ENCODE measurements at regions not wholly inside any gene's neighbourhood (a gene's known extent, or its start where the extent isn't known, plus 50 kb on each side); places are given as distances from the start of the nearest gene placed in this dataset.

DNA sequence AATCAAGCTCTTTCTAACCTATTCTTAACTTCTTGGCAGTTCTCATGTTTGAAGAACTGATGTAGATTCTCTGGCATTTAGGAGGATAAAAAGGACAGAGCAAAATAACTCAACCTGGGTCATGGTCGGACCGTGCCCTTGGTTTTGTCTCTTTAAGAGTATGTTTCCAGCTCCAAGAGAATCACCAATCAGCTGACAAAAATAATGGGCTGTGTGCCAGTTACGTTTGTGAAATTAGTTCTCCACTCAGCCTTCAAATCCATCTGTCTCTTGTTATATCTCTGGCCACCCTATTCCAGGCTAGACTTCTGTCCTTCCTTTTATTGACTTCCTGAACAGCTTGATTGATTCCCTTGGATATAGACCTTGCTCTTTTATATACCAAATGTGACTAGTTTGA lies 225.7 kb downstream of the EPHA4 start:
- Histone ChIP-seq H3K9ac (ENCODE audit: low read length in 3 of 3) (no peak overlapping the region), H3K27ac (ENCODE audit: low read depth in 2 of 2, low read length in 2 of 2) (no peak overlapping the region), H3K36me3 (ENCODE audit: control insufficient read depth in 2 of 3, insufficient read depth in 3 of 3, low read length in 3 of 3) (no peaks in the 10 kb centered on the region), H3K27me3 (ENCODE audit: control insufficient read depth, insufficient read depth, low read length) (no peaks in the 10 kb centered on the region), H3K9me3 (ENCODE audit: control insufficient read depth in 2 of 3, insufficient read depth in 1 of 3, low read length in 3 of 3) (no peaks in the 10 kb centered on the region), H3K4me1 (ENCODE audit: control insufficient read depth in 2 of 3, insufficient read depth in 2 of 3, low read depth in 1 of 3, low read length in 3 of 3) (no peaks in the 10 kb centered on the region), H3K4me3 (ENCODE audit: low read length in 3 of 3) (no peak overlapping the region)
- no peak for FAIRE-seq
- DNase-seq: no peak
- intact Hi-C loops (cut with DNase I): no loop called here
- TF ChIP-seq, protein P1, sequence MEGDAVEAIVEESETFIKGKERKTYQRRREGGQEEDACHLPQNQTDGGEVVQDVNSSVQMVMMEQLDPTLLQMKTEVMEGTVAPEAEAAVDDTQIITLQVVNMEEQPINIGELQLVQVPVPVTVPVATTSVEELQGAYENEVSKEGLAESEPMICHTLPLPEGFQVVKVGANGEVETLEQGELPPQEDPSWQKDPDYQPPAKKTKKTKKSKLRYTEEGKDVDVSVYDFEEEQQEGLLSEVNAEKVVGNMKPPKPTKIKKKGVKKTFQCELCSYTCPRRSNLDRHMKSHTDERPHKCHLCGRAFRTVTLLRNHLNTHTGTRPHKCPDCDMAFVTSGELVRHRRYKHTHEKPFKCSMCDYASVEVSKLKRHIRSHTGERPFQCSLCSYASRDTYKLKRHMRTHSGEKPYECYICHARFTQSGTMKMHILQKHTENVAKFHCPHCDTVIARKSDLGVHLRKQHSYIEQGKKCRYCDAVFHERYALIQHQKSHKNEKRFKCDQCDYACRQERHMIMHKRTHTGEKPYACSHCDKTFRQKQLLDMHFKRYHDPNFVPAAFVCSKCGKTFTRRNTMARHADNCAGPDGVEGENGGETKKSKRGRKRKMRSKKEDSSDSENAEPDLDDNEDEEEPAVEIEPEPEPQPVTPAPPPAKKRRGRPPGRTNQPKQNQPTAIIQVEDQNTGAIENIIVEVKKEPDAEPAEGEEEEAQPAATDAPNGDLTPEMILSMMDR (IDR thresholded peaks at IDR 0.05; ENCODE audit: borderline replicate concordance, extremely low read depth, insufficient read depth): no peak

DNA sequence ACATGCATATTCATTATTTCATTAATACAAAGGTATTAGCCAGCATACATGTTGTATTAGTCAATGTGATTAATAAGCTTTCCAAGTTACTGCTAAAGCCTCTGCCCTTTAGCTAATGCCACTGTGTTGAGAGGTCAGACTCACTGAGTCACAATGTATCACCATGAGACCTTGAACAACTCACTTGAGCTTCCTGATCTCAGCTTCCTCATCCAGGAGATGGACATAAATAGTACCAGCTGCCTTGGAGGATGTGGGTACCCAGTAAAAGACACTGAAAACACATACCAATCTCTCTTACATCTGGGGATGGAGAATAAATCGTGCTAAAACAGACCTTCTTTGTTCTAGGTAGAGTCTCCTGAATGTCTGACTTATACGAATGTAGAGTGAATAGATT lies 224.6 kb downstream of the EPHA4 start:
- intact Hi-C loops (cut with DNase I): no loop called here
- Histone ChIP-seq H3K4me1 (ENCODE audit: control insufficient read depth in 2 of 3, insufficient read depth in 2 of 3, low read depth in 1 of 3, low read length in 3 of 3) (no peaks in the 10 kb centered on the region), H3K4me3 (ENCODE audit: low read length in 3 of 3) (no peak overlapping the region), H3K36me3 (ENCODE audit: control insufficient read depth in 2 of 3, insufficient read depth in 3 of 3, low read length in 3 of 3) (no peaks in the 10 kb centered on the region), H3K9me3 (ENCODE audit: control insufficient read depth in 2 of 3, insufficient read depth in 1 of 3, low read length in 3 of 3) (no peaks in the 10 kb centered on the region), H3K27me3 (ENCODE audit: control insufficient read depth, insufficient read depth, low read length) (no peaks in the 10 kb centered on the region), H3K27ac (ENCODE audit: low read depth in 2 of 2, low read length in 2 of 2) (no peak overlapping the region), H3K9ac (ENCODE audit: low read length in 3 of 3) (no peak overlapping the region)
- FAIRE-seq (no peak), DNase-seq (no peak)
- TF ChIP-seq, protein P1 (IDR thresholded peaks at IDR 0.05; ENCODE audit: borderline replicate concordance, extremely low read depth, insufficient read depth): no peak

DNA sequence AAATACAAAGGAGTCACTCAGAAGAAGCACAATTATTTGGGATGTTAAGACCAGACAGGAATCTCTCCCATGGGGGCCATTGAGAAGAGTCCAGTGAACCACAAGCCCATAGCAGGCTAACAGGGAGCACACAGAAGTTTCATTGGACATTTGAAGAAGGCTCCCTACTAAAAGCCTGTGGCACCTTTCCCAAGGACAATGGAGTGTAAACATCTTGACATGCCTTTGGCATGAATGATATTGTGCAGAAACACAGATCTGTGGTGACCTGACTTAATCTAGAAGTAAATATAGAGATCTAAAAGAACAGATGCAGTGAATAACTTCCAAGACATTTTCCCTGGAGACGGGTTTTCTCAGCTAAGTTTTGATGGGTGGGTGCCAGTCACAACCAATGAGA lies 221.5 kb downstream of the EPHA4 start:
- no peak for DNase-seq
- Histone ChIP-seq H3K36me3 (ENCODE audit: control insufficient read depth in 2 of 3, insufficient read depth in 3 of 3, low read length in 3 of 3) (no peaks in the 10 kb centered on the region), H3K4me1 (ENCODE audit: control insufficient read depth in 2 of 3, insufficient read depth in 2 of 3, low read depth in 1 of 3, low read length in 3 of 3) (no peaks in the 10 kb centered on the region), H3K9me3 (ENCODE audit: control insufficient read depth in 2 of 3, insufficient read depth in 1 of 3, low read length in 3 of 3) (no peaks in the 10 kb centered on the region), H3K27ac (ENCODE audit: low read depth in 2 of 2, low read length in 2 of 2) (no peak overlapping the region), H3K27me3 (ENCODE audit: control insufficient read depth, insufficient read depth, low read length) (no peaks in the 10 kb centered on the region), H3K9ac (ENCODE audit: low read length in 3 of 3) (no peak overlapping the region), H3K4me3 (ENCODE audit: low read length in 3 of 3) (no peak overlapping the region)
- intact Hi-C loops (cut with DNase I): no loop called here
- FAIRE-seq: no peak
- TF ChIP-seq, protein P1 (IDR thresholded peaks at IDR 0.05; ENCODE audit: borderline replicate concordance, extremely low read depth, insufficient read depth): no peak

DNA sequence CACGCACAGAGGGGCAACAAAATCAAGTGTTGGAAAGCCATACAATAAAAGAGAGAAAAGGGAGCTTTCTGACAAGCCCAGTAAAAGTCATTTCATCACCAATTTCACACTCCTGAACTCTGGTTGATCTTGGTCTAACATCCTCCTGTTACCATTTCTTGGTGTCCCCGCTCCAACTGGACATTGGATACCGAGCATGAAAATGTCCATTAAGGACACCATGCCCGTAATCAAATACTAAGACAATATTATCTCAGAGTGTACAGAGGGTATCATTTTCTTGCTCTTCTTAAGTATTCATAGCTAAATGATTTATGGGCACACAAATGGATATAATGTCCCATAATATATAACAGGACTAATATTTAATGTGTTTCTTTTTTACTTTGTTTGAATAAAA lies 218.9 kb downstream of the EPHA4 start:
- no peaks in the 10 kb centered on the region for H3K36me3 ChIP-seq (ENCODE audit: control insufficient read depth in 2 of 3, insufficient read depth in 3 of 3, low read length in 3 of 3)
- DNase-seq (peak in 3 of 5 donors; percentile 33 to 89 (median 72)), FAIRE-seq (no peak)
- H3K9me3 ChIP-seq (ENCODE audit: control insufficient read depth in 2 of 3, insufficient read depth in 1 of 3, low read length in 3 of 3): no peaks in the 10 kb centered on the region
- intact Hi-C loops (cut with DNase I): no loop called here
- TF ChIP-seq, protein P1 (IDR thresholded peaks at IDR 0.05; ENCODE audit: borderline replicate concordance, extremely low read depth, insufficient read depth): no peak
- H3K4me1 ChIP-seq (ENCODE audit: control insufficient read depth in 2 of 3, insufficient read depth in 2 of 3, low read depth in 1 of 3, low read length in 3 of 3): no peaks in the 10 kb centered on the region
- no peaks in the 10 kb centered on the region for H3K27me3 ChIP-seq (ENCODE audit: control insufficient read depth, insufficient read depth, low read length)
- no peak overlapping the region for H3K9ac ChIP-seq (ENCODE audit: low read length in 3 of 3)
- H3K4me3 ChIP-seq (ENCODE audit: low read length in 3 of 3): no peak overlapping the region
- H3K27ac ChIP-seq (ENCODE audit: low read depth in 2 of 2, low read length in 2 of 2): no peak overlapping the region

Data from kidney (tissue), 13 donors.